Astrocyte of the hippocampus (primary cell): ENCODE measurements at regions not wholly inside any gene's neighbourhood (a gene's known extent, or its start where the extent isn't known, plus 50 kb on each side); places are given as distances from the start of the nearest gene placed in this dataset.
"Not testable (repeated sequence)": the region's sequence is repeated elsewhere in the genome, so short reads cannot be mapped to it uniquely, and the experiment has no call there.

ENCODE experiments used
- DNase-seq: peaks from one replicate; pipeline ENCODE4 v3.0.0; 2011; ENCODE audit warnings: low read depth, low spot score

DNA sequence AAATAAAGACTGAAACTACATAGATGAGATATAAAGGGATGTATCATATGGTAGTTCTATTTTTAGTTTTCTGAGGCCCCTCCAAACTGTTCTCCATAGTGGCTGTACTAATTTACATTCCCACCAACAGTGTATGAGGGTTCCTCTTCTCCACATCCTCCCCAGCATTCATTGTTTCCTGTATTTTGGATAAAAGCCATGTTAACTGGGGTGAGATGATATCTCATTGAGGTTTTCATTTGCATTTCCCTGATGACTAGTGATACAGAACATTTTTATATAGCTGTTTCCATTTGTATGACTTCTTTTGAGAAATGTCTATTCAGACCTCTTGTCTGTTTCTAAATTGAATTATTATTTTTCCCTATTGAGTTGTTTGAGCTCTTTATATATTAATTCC lies 229.3 kb downstream of the RFPL4B start:
- peak; percentile 66 for DNase-seq

- DNase-seq: no peak
These were observed 232.5 kb downstream of the RFPL4B start for GRCh38 chr6:112579601-112580000.

GRCh38 chr6:112581015-112581414 lies 233.9 kb downstream of the RFPL4B start:
- no peak for DNase-seq

- no peak for DNase-seq
These were observed 243.2 kb downstream of the RFPL4B start for GRCh38 chr6:112590326-112590725.

- DNase-seq: no peak
These were observed 244.2 kb downstream of the RFPL4B start for GRCh38 chr6:112591329-112591728.

- no peak for DNase-seq
These were observed 245.0 kb downstream of the RFPL4B start for GRCh38 chr6:112592159-112592558.

DNA sequence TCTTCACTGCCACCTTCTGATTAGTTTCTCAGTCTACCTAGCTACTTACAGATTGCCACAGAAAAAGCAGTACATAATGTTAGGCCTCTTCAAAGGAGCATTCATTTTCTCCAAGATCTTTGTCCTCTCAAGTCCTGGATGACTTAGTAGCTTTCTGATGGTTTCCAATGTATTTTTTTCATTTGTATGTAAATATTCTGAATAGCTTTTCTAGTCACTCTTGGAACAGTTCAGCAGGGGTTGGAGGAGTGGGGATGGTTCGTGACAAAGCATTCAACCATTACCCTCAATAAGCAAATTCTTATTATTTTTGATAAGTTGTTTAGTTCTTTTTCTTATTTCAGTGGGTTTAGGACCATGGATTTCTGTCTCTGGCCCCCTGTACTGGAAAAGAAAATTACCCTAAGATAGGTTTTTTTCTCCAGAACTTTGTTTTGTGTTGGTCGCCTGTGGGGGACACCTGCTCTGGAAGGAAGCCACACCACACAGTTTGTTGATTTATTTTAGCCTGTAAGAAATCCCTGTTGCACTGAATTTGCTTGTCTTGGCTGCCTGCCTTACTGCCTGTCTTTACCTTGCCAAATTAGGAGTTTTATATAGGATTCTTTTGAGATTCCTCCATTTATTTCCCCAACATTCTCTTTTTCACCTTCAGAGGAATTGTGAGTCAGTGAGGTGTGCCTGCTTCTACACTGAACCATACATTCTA lies 247.9 kb downstream of the RFPL4B start:
- peak; percentile 38 for DNase-seq

- DNase-seq: no peak
These were observed 248.7 kb downstream of the RFPL4B start for GRCh38 chr6:112595841-112596240.

- DNase-seq: no peak
These were observed 250.0 kb downstream of the RFPL4B start for GRCh38 chr6:112597176-112597575.

DNA sequence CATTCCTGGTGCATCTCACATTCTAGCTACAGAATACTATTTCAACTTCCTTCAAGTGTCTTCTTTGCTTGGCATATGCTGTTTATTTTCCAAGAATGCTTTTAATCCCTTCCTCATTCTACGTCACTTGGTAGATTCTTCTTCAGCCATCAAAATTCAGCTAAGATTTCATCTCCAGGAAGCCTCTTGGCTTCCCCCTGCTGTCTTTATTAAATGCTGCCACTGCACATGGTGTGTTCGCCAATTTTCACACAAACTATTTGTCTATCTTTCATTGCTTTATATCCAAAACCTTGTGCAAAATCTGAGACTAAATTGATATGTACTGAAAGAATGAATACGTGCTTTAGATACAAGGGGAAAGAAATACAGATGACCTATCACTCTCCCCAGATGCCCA lies 253.0 kb downstream of the RFPL4B start:
- DNase-seq: no peak

DNA sequence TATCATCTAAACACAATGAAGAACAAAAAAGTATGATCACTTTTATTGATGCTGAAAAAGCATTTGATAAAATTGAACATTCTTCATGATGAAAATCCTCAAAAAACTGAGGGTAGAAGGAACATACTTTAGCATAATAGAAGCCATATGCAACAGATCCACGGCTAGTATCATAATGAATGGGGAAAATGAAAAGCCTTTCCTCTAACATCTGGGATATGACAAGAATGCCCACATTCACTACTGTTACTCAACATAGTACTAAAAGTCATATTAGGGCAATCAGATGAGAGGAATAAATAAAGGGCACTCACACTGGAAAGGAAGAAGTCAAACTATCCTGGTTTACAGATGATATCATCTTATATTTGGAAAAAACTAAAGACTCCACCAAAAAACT lies 256.6 kb downstream of the RFPL4B start:
- DNase-seq: no peak

DNA sequence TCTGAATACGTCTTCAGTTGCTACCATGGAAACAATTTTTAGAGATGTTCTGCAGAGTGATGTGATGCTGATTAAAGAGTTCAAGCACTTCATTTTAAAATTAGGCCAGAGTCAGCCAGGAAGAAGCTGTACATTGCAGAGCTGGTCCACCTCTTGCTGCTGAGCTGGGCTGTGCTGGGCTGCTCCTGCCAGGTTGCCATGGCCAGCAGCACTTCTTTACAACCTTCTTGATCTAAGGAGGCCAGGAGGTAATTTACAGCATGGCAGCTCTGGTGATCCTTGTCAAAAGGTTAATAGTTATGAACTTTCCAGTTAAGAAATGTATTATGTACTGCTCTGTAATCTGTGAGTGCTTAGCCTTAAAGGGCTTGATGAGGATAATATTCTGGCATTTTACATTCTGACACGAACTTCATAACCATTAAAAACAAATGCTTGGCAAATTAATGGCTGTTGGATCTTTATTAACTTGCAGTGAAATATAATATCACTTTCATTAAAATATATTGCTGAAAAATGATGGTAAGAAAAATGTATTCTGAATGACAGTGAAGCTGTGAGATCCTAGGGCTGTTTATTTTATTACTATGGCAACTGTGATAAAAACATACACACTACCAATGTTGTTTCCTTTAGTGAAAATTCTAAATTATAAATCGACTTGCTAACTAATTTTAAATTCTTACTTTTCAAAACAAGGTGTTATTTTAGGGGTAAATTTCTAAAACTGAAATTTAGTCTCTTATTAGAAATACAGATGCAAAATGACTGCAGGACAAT lies 259.7 kb downstream of the RFPL4B start:
- DNase-seq: no peak

GRCh38 chr6:112608925-112609324 lies 261.8 kb downstream of the RFPL4B start:
- DNase-seq: not testable (repeated sequence)

GRCh38 chr6:112613410-112613809 lies 266.3 kb downstream of the RFPL4B start:
- DNase-seq: no peak

- no peak for DNase-seq
These were observed 271.7 kb downstream of the RFPL4B start for GRCh38 chr6:112618849-112619248.

- DNase-seq: peak; percentile 49
These were observed 273.9 kb downstream of the RFPL4B start for GRCh38 chr6:112620812-112621569.

DNA sequence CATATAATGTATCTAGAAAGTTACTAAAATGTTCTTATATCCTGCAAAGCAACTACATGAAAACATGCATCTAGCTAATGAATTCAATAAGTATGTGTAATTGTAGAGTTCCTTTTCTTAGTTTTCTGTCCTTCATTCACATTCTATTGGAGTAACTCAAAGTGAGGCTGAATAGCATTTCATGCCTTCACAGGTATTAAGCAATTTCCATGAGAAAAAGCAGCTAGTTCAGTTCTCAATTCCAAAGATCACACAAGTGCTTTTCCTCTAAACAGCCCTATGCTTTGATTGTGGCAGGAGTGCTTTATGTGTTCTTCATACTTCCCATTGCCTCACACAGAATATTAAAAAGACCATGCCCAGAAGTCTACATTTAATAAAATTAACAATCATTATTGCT lies 274.9 kb downstream of the RFPL4B start:
- peak; percentile 14 for DNase-seq

- DNase-seq: peak; percentile 63
These were observed 279.4 kb downstream of the RFPL4B start for GRCh38 chr6:112626468-112627082.

DNA sequence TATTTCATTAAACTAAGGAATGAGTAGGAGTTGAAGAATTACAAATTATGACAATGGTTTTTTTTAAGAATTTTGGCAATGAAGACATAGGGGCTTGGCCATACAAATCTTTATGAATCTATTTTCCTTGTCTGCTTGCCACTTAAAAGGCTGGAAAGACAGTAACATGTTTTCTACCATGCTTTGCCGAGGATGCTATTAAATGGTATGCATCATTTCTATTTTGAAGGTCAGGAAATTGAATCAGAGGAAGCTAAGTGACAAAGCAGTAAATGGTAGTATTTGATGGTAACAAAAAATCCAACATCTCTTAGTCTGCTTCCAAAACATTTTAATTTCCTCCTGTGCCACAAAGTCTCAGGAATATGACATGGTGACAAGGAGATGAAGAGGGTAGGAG lies 287.2 kb downstream of the RFPL4B start:
- DNase-seq: no peak

- DNase-seq: peak; percentile 74
These were observed 289.6 kb downstream of the RFPL4B start for GRCh38 chr6:112636650-112637262.

GRCh38 chr6:112639391-112639831 lies 292.3 kb downstream of the RFPL4B start:
- DNase-seq: peak; percentile 45
